H9 (cell line): ENCODE measurements at regions not wholly inside any gene's neighbourhood (a gene's known extent, or its start where the extent isn't known, plus 50 kb on each side); places are given as distances from the start of the nearest gene placed in this dataset.

Experiments used
- DNase-seq: peaks from one replicate; pipeline ENCODE4 v3.0.0-alpha.2; 2017
- H2AFZ ChIP-seq: one replicate; pipeline ENCODE4 v1.6.1; 2013; ENCODE audit warnings: mild to moderate bottlenecking, low read length, control low read depth, moderate library complexity
- H2AK5ac ChIP-seq: 2 replicates; pipeline ENCODE4 v1.6.1; 2013; ENCODE audit warnings: low read length, control low read depth, mixed read lengths; ENCODE audit not compliant: insufficient read length
- H2BK120ac ChIP-seq: one replicate; pipeline ENCODE4 v1.6.1; 2013; ENCODE audit warnings: low read depth, mild to moderate bottlenecking, low read length, control low read depth, inconsistent platforms; ENCODE audit not compliant: poor library complexity, severe bottlenecking
- H2BK12ac ChIP-seq: 2 replicates; pipeline ENCODE4 v1.6.1; 2013; ENCODE audit warnings: low read length, control low read depth, mixed read lengths, low read depth; ENCODE audit not compliant: insufficient read length
- H2BK15ac ChIP-seq: 2 replicates; pipeline ENCODE4 v1.6.1; 2013; ENCODE audit warnings: low read depth, low read length, control low read depth
- H2BK20ac ChIP-seq: one replicate; pipeline ENCODE4 v1.6.1; 2013; ENCODE audit warnings: low read depth, mild to moderate bottlenecking, low read length, control low read depth, inconsistent platforms; ENCODE audit not compliant: poor library complexity, severe bottlenecking
- H2BK5ac ChIP-seq: 2 replicates; pipeline ENCODE4 v1.6.1; 2013; ENCODE audit warnings: low read length, control low read depth, mixed read lengths; ENCODE audit not compliant: insufficient read length
- H3K14ac ChIP-seq: 2 replicates; pipeline ENCODE4 v1.6.1; 2013; ENCODE audit warnings: low read length, control low read depth; ENCODE audit not compliant: insufficient read depth
- H3K18ac ChIP-seq: 2 replicates; pipeline ENCODE4 v1.6.1; 2013; ENCODE audit warnings: low read depth, mild to moderate bottlenecking, mixed read lengths, low read length, control low read depth; ENCODE audit not compliant: insufficient read length
- H3K23ac ChIP-seq: 2 replicates; pipeline ENCODE4 v1.6.1; 2013; ENCODE audit warnings: low read length, control low read depth, mixed read lengths, low read depth; ENCODE audit not compliant: insufficient read length
- H3K23me2 ChIP-seq: 2 replicates; pipeline ENCODE4 v1.6.1; 2013; ENCODE audit warnings: low read depth, mild to moderate bottlenecking, mixed read lengths, low read length, control low read depth; ENCODE audit not compliant: insufficient read length, poor library complexity, severe bottlenecking
- H3K27ac ChIP-seq: 2 replicates; pipeline ENCODE4 v1.5.1; 2013; ENCODE audit warnings: low read length, control low read depth, mixed read lengths, low read depth; ENCODE audit not compliant: insufficient read length
- H3K27me3 ChIP-seq: 2 replicates; pipeline ENCODE4 v1.6.1; 2013; ENCODE audit warnings: low read length, control low read depth, inconsistent platforms; ENCODE audit not compliant: insufficient read depth
- H3K4ac ChIP-seq: 2 replicates; pipeline ENCODE4 v1.6.1; 2013; ENCODE audit warnings: low read depth, mild to moderate bottlenecking, control low read depth, inconsistent platforms, low read length, moderate library complexity
- H3K4me1 ChIP-seq: 2 replicates; pipeline ENCODE4 v1.6.1; 2013; ENCODE audit warnings: low read length, control low read depth, inconsistent platforms; ENCODE audit not compliant: insufficient read depth
- H3K4me2 ChIP-seq: 2 replicates; pipeline ENCODE4 v1.6.1; 2013; ENCODE audit warnings: low read length, control low read depth, mixed read lengths; ENCODE audit not compliant: insufficient read length, insufficient read depth
- H3K56ac ChIP-seq: 2 replicates; pipeline ENCODE4 v1.6.1; 2013; ENCODE audit warnings: low read depth, mild to moderate bottlenecking, mixed read lengths, low read length, control low read depth; ENCODE audit not compliant: insufficient read length
- H3K79me1 ChIP-seq: 2 replicates; pipeline ENCODE4 v1.6.1; 2013; ENCODE audit warnings: low read depth, mild to moderate bottlenecking, moderate library complexity, low read length, control low read depth, inconsistent platforms; ENCODE audit not compliant: insufficient read depth, poor library complexity, severe bottlenecking
- H3K79me2 ChIP-seq: 2 replicates; pipeline ENCODE4 v1.6.1; 2013; ENCODE audit warnings: low read length, control low read depth, inconsistent platforms; ENCODE audit not compliant: insufficient read depth
- H3K9ac ChIP-seq: 2 replicates; pipeline ENCODE4 v1.6.1; 2013; ENCODE audit warnings: low read length, control low read depth, mixed read lengths; ENCODE audit not compliant: insufficient read length; ENCODE audit errors: extremely low read depth
- H3K9me3 ChIP-seq: one replicate; pipeline ENCODE4 v1.6.1; 2013; ENCODE audit warnings: low read depth, low read length, inconsistent platforms; ENCODE audit not compliant: control insufficient read depth
- H3T11ph ChIP-seq: one replicate; pipeline ENCODE4 v1.6.1; 2013; ENCODE audit warnings: mild to moderate bottlenecking, low read length, control low read depth, inconsistent platforms
- H4K20me1 ChIP-seq: one replicate; pipeline ENCODE4 v1.6.1; 2013; ENCODE audit not compliant: control insufficient read depth, insufficient read length, insufficient read depth
- H4K5ac ChIP-seq: 2 replicates; pipeline ENCODE4 v1.6.1; 2013; ENCODE audit warnings: low read depth, mild to moderate bottlenecking, mixed read lengths, low read length, control low read depth; ENCODE audit not compliant: insufficient read length
- H4K8ac ChIP-seq: replicated peaks from 2 replicates; pipeline ENCODE4 v1.6.1; 2013; ENCODE audit warnings: low read length, control low read depth, mixed read lengths, low read depth; ENCODE audit not compliant: insufficient read length
- H4K91ac ChIP-seq: 2 replicates; pipeline ENCODE4 v1.6.1; 2013; ENCODE audit warnings: low read depth, mild to moderate bottlenecking, moderate library complexity, mixed read lengths, low read length, control low read depth; ENCODE audit not compliant: insufficient read length
- H3K27ac Mint-ChIP-seq, 3 experiments: 2 replicates in 2 of 3; 3 replicates in 1 of 3; pipeline ENCODE4 v1.8.0; 2020 to 2021; ENCODE audit warnings: mixed read lengths in 3 of 3, mild to moderate bottlenecking in 1 of 3, moderate library complexity in 1 of 3
- H3K27me3 Mint-ChIP-seq: 2 replicates; pipeline ENCODE4 v1.8.0; 2021; ENCODE audit warnings: low read depth, mild to moderate bottlenecking, moderate library complexity, mixed read lengths
- H3K36me3 Mint-ChIP-seq, 3 experiments: 2 replicates in 2 of 3; 3 replicates in 1 of 3; pipeline ENCODE4 v1.8.0; 2020 to 2021; ENCODE audit warnings: low read depth in 3 of 3, mixed read lengths in 3 of 3; ENCODE audit not compliant: insufficient read depth in 1 of 3
- H3K4me1 Mint-ChIP-seq, 2 experiments: 2 replicates each; pipeline ENCODE4 v1.8.0; 2020; ENCODE audit warnings: mixed read lengths in 2 of 2
- H3K4me3 Mint-ChIP-seq, 2 experiments: 2 replicates in 1 of 2; 3 replicates in 1 of 2; pipeline ENCODE4 v1.8.0; 2020 to 2021; ENCODE audit warnings: mild to moderate bottlenecking in 2 of 2, mixed read lengths in 2 of 2, moderate library complexity in 1 of 2
- H3K9me3 Mint-ChIP-seq, 2 experiments: 2 replicates in 1 of 2; 3 replicates in 1 of 2; pipeline ENCODE4 v1.8.0; 2020; ENCODE audit warnings: mild to moderate bottlenecking in 2 of 2, mixed read lengths in 2 of 2, moderate library complexity in 1 of 2
- CTCF ChIP-seq: fragments of 200-600 bp; sonication (generic); conservative IDR thresholded peaks from 3 replicates; pipeline ENCODE4 v1.8.0; 2021; ENCODE audit warnings: antibody characterized with exemption, mild to moderate bottlenecking

GRCh38 chr5:120874081-120874862, 410.2 kb downstream of the PRR16 start:
- no peak overlapping the region for H4K5ac ChIP-seq
- H3K9me3 Mint-ChIP-seq: no peaks in the 10 kb centered on the region
- no peak overlapping the region for H4K8ac ChIP-seq
- TF ChIP-seq CTCF: no peak
- no peak overlapping the region for H3K56ac ChIP-seq
- no peak overlapping the region for H2AK5ac ChIP-seq
- H3K18ac ChIP-seq: no peak overlapping the region
- no peaks in the 10 kb centered on the region for H3K36me3 Mint-ChIP-seq
- no peaks in the 10 kb centered on the region for H3K4me1 Mint-ChIP-seq
- no peak overlapping the region for H2BK15ac ChIP-seq
- H2BK20ac ChIP-seq: no peak overlapping the region
- H2BK12ac ChIP-seq: no peak overlapping the region
- H3K9me3 ChIP-seq: no peaks in the 10 kb centered on the region
- no peaks in the 10 kb centered on the region for H3K4me1 ChIP-seq
- H2BK120ac ChIP-seq: no peak overlapping the region
- H3K23ac ChIP-seq: no peak overlapping the region
- H3K14ac ChIP-seq: no peak overlapping the region
- no peak overlapping the region for H3K4me2 ChIP-seq
- no peak overlapping the region for H3K4ac ChIP-seq
- H3K23me2 ChIP-seq: no peaks in the 10 kb centered on the region
- no peaks in the 10 kb centered on the region for H4K20me1 ChIP-seq
- H3K4me3 Mint-ChIP-seq: no peak overlapping the region
- no peaks in the 10 kb centered on the region for H3K27me3 ChIP-seq
- H3K79me1 ChIP-seq: no peaks in the 10 kb centered on the region
- H4K91ac ChIP-seq: no peak overlapping the region
- no peak for DNase-seq
- H2AFZ ChIP-seq: no peak overlapping the region
- H3K27ac ChIP-seq: no peak overlapping the region
- no peak overlapping the region for H3K27ac Mint-ChIP-seq
- no peaks in the 10 kb centered on the region for H3K79me2 ChIP-seq
- no peaks in the 10 kb centered on the region for H3K27me3 Mint-ChIP-seq
- H2BK5ac ChIP-seq: no peak overlapping the region
- no peak overlapping the region for H3K9ac ChIP-seq
- no peak overlapping the region for H3T11ph ChIP-seq
